HFFc6 (cell line): ENCODE measurements at regions not wholly inside any gene's neighbourhood (a gene's known extent, or its start where the extent isn't known, plus 50 kb on each side); places are given as distances from the start of the nearest gene placed in this dataset.

Experiments
- DNase-seq: peaks from one replicate; pipeline ENCODE4 v3.0.0-alpha.2; 2018
- H3K27ac Mint-ChIP-seq: 2 replicates; pipeline ENCODE4 v1.8.0; 2020; ENCODE audit warnings: mild to moderate bottlenecking, mixed read lengths
- H3K27me3 Mint-ChIP-seq: 2 replicates; pipeline ENCODE4 v1.8.0; 2021; ENCODE audit warnings: mild to moderate bottlenecking, moderate library complexity, mixed read lengths; ENCODE audit not compliant: insufficient read depth
- H3K36me3 Mint-ChIP-seq: 2 replicates; pipeline ENCODE4 v1.8.0; 2021; ENCODE audit warnings: low read depth, mixed read lengths
- H3K4me1 Mint-ChIP-seq: 2 replicates; pipeline ENCODE4 v1.8.0; 2020; ENCODE audit warnings: low read depth, mixed read lengths
- H3K4me3 Mint-ChIP-seq: 2 replicates; pipeline ENCODE4 v1.8.0; 2020; ENCODE audit warnings: mild to moderate bottlenecking, moderate library complexity, mixed read lengths
- H3K9me3 Mint-ChIP-seq: 2 replicates; pipeline ENCODE4 v1.8.0; 2020; ENCODE audit warnings: mild to moderate bottlenecking, mixed read lengths
- CTCF ChIP-seq: fragments of 200-600 bp; sonication (generic); IDR thresholded peaks from 2 replicates; pipeline ENCODE4 v1.5.0; 2021; ENCODE audit warnings: antibody characterized with exemption, mild to moderate bottlenecking

- H3K36me3 Mint-ChIP-seq: no peaks in the 10 kb centered on the region
- no peak for DNase-seq
- peaks cover 34% of the 10 kb centered on the region for H3K4me1 Mint-ChIP-seq
- H3K9me3 Mint-ChIP-seq: no peaks in the 10 kb centered on the region
- peaks cover 25% of the 10 kb centered on the region for H3K27me3 Mint-ChIP-seq
- H3K4me3 Mint-ChIP-seq: no peak overlapping the region
- no peak for TF ChIP-seq CTCF
- H3K27ac Mint-ChIP-seq: no peak overlapping the region
Observed at GRCh38 chr13:50692396-50692915, 151.0 kb downstream of the DLEU7 start.

- Mint-ChIP-seq H3K27me3 (peaks cover 27% of the 10 kb centered on the region), H3K9me3 (no peaks in the 10 kb centered on the region), H3K27ac (no peak overlapping the region), H3K4me3 (no peak overlapping the region; the same call in 1 of the 2 replicates), H3K4me1 (peaks cover 40% of the 10 kb centered on the region), H3K36me3 (no peaks in the 10 kb centered on the region)
- TF ChIP-seq CTCF: no peak
- DNase-seq: no peak
Observed at GRCh38 chr13:50693727-50694126, 149.8 kb downstream of the DLEU7 start.

- Mint-ChIP-seq H3K27me3 (peaks cover 28% of the 10 kb centered on the region), H3K9me3 (no peaks in the 10 kb centered on the region), H3K27ac (no peak overlapping the region), H3K4me1 (peaks cover 20% of the 10 kb centered on the region), H3K4me3 (no peak overlapping the region; the same call in 1 of the 2 replicates), H3K36me3 (no peaks in the 10 kb centered on the region)
- TF ChIP-seq CTCF: no peak
- no peak for DNase-seq
Observed at GRCh38 chr13:50697746-50698539, 145.5 kb downstream of the DLEU7 start.

- Mint-ChIP-seq H3K4me3 (no peak overlapping the region), H3K27ac (no peak overlapping the region), H3K27me3 (peaks cover 21% of the 10 kb centered on the region), H3K4me1 (peaks cover 6% of the 10 kb centered on the region; the same call in 1 of the 2 replicates), H3K9me3 (no peaks in the 10 kb centered on the region), H3K36me3 (no peaks in the 10 kb centered on the region)
- no peak for TF ChIP-seq CTCF
- no peak for DNase-seq
Observed at GRCh38 chr13:50699874-50700663, 143.4 kb downstream of the DLEU7 start.

GRCh38 chr13:50700664-50701305 lies 142.7 kb downstream of the DLEU7 start:
- Mint-ChIP-seq H3K4me3 (no peak overlapping the region), H3K4me1 (peaks cover 6% of the 10 kb centered on the region; the same call in 1 of the 2 replicates)
- no peak for DNase-seq

More at GRCh38 chr13:50700664-50701305, 142.7 kb downstream of the DLEU7 start:
- TF ChIP-seq CTCF: no peak
- Mint-ChIP-seq H3K36me3 (no peaks in the 10 kb centered on the region), H3K27ac (no peak overlapping the region), H3K9me3 (no peaks in the 10 kb centered on the region), H3K27me3 (peaks cover 17% of the 10 kb centered on the region)
